ENCODE measurements at regions not wholly inside any gene's neighbourhood (a gene's known extent, or its start where the extent isn't known, plus 50 kb on each side); places are given as distances from the start of the nearest gene placed in this dataset.

GRCh38 chr14:65853407-65853955 is 441.0 kb downstream of the FUT8 start:
- Mint-ChIP-seq H3K27ac (no peak overlapping the region), H3K9me3 (peaks cover 34% of the 10 kb centered on the region), H3K4me3 (no peak overlapping the region), H3K4me1 (peaks cover 19% of the 10 kb centered on the region), H3K27me3 (ENCODE audit: low read depth, poor library complexity) (peaks cover 7% of the 10 kb centered on the region), H3K36me3 (ENCODE audit: low read depth) (peaks cover 8% of the 10 kb centered on the region)
- TF ChIP-seq, protein P1, sequence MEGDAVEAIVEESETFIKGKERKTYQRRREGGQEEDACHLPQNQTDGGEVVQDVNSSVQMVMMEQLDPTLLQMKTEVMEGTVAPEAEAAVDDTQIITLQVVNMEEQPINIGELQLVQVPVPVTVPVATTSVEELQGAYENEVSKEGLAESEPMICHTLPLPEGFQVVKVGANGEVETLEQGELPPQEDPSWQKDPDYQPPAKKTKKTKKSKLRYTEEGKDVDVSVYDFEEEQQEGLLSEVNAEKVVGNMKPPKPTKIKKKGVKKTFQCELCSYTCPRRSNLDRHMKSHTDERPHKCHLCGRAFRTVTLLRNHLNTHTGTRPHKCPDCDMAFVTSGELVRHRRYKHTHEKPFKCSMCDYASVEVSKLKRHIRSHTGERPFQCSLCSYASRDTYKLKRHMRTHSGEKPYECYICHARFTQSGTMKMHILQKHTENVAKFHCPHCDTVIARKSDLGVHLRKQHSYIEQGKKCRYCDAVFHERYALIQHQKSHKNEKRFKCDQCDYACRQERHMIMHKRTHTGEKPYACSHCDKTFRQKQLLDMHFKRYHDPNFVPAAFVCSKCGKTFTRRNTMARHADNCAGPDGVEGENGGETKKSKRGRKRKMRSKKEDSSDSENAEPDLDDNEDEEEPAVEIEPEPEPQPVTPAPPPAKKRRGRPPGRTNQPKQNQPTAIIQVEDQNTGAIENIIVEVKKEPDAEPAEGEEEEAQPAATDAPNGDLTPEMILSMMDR (IDR thresholded peaks at IDR 0.05), result no peak
- DNase-seq, result no peak

- no peak for DNase-seq
- Mint-ChIP-seq H3K9me3 (peaks cover 36% of the 10 kb centered on the region), H3K4me1 (peaks cover 19% of the 10 kb centered on the region), H3K4me3 (no peak overlapping the region), H3K36me3 (ENCODE audit: low read depth) (peaks cover 4% of the 10 kb centered on the region), H3K27ac (no peak overlapping the region), H3K27me3 (ENCODE audit: low read depth, poor library complexity) (peaks cover 7% of the 10 kb centered on the region)
- TF ChIP-seq, protein P1 (IDR thresholded peaks at IDR 0.05), result no peak
Measured at GRCh38 chr14:65854215-65854614, 441.7 kb downstream of the FUT8 start.

DNA sequence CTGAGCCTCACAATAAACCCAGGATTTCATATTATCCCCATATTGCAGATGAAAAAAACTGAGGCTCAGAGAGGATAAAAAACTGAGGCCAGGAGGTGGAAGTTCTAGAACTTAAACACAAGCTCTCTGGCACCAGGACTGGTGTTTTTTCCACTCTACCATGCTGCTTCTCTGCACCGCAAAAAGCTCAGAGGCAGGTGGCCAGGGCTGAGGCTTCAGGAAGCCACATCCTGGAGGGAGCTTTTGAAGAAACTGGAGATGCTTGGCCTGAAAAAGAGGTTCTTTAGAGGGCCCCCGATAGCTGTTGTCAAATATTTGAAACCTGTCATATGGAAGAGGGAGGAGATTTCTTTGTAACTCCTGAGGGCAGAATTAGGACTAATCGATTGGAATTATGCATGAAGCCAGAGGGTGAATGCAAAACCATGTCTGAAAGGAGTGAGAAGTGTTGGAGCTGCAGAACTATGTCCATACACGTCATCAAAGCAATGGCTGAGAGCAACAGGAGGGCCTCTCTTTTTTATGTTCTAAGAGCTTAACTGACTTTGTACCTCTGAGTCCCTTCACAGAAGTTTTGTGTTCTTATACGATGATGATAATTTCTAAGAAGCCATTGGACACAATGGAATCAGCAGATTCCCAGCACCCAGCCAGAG is 448.6 kb downstream of the FUT8 start:
- Mint-ChIP-seq H3K9me3 (peaks cover 42% of the 10 kb centered on the region), H3K4me3 (no peak overlapping the region), H3K27me3 (ENCODE audit: low read depth, poor library complexity) (peaks cover 14% of the 10 kb centered on the region), H3K27ac (no peak overlapping the region), H3K4me1 (peaks cover 15% of the 10 kb centered on the region), H3K36me3 (ENCODE audit: low read depth) (no peaks in the 10 kb centered on the region)
- TF ChIP-seq, protein P1 (IDR thresholded peaks at IDR 0.05), result no peak
- DNase-seq, result no peak

- Mint-ChIP-seq H3K27ac (no peak overlapping the region), H3K9me3 (peaks cover 20% of the 10 kb centered on the region), H3K4me3 (no peak overlapping the region), H3K27me3 (ENCODE audit: low read depth, poor library complexity) (peaks cover 12% of the 10 kb centered on the region), H3K4me1 (peaks cover 15% of the 10 kb centered on the region), H3K36me3 (ENCODE audit: low read depth) (no peaks in the 10 kb centered on the region)
- DNase-seq, result no peak
- TF ChIP-seq, protein P1 (IDR thresholded peaks at IDR 0.05), result no peak
Measured at GRCh38 chr14:65864549-65864948, 452.0 kb downstream of the FUT8 start.

- Mint-ChIP-seq H3K4me1 (peaks cover 15% of the 10 kb centered on the region), H3K36me3 (ENCODE audit: low read depth) (no peaks in the 10 kb centered on the region), H3K27ac (no peak overlapping the region), H3K9me3 (peaks cover 18% of the 10 kb centered on the region), H3K27me3 (ENCODE audit: low read depth, poor library complexity) (peaks cover 12% of the 10 kb centered on the region), H3K4me3 (no peak overlapping the region)
- DNase-seq, result no peak
- TF ChIP-seq, protein P1 (IDR thresholded peaks at IDR 0.05), result no peak
Measured at GRCh38 chr14:65864984-65865383, 452.5 kb downstream of the FUT8 start.

GRCh38 chr14:65866448-65866847 is 453.9 kb downstream of the FUT8 start:
- DNase-seq, result no peak
- TF ChIP-seq, protein P1 (IDR thresholded peaks at IDR 0.05), result no peak
- Mint-ChIP-seq H3K36me3 (ENCODE audit: low read depth) (no peaks in the 10 kb centered on the region), H3K9me3 (peaks cover 10% of the 10 kb centered on the region), H3K4me1 (peaks cover 15% of the 10 kb centered on the region), H3K4me3 (no peak overlapping the region), H3K27me3 (ENCODE audit: low read depth, poor library complexity) (peaks cover 14% of the 10 kb centered on the region), H3K27ac (no peak overlapping the region)
